ENCODE measurements at regions not wholly inside any gene's neighbourhood (a gene's known extent, or its start where the extent isn't known, plus 50 kb on each side); places are given as distances from the start of the nearest gene placed in this dataset.

DNA sequence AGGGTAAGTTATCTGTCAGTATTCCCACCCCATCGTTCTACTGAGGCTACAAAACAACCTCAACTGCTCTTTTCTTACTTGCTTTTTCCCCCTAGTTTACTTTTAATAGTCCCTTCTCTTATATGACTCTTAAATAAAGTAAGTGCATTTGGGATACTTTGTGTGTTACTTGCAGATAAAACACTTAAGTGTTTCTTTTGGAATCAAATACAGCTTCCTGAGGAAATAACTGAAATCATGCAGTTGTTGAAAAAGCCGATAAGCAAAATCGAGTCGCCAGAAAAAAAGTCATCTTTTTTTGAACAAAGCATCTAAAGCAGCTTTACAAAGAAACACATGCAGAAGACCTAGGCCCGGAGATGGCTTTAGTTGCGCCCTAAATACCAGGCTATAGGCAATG lies 53.5 kb upstream of the EPB41L4A start:
- no peak overlapping the region for H3K4me3 ChIP-seq (ENCODE audit: low read depth, poor library complexity, severe bottlenecking)
- intact Hi-C loops (cut with DNase I; ENCODE audit: low total_unique reads), result no loop called here
- DNase-seq (ENCODE audit: low spot score in 2 of 2), result no peak
- 71 to 79% methylated on average over 6 of the region's 6 CpGs for WGBS, 2 donors
- TF ChIP-seq POLR2A (IDR thresholded peaks at IDR 0.05), result no peak
- TF ChIP-seq, protein P1, sequence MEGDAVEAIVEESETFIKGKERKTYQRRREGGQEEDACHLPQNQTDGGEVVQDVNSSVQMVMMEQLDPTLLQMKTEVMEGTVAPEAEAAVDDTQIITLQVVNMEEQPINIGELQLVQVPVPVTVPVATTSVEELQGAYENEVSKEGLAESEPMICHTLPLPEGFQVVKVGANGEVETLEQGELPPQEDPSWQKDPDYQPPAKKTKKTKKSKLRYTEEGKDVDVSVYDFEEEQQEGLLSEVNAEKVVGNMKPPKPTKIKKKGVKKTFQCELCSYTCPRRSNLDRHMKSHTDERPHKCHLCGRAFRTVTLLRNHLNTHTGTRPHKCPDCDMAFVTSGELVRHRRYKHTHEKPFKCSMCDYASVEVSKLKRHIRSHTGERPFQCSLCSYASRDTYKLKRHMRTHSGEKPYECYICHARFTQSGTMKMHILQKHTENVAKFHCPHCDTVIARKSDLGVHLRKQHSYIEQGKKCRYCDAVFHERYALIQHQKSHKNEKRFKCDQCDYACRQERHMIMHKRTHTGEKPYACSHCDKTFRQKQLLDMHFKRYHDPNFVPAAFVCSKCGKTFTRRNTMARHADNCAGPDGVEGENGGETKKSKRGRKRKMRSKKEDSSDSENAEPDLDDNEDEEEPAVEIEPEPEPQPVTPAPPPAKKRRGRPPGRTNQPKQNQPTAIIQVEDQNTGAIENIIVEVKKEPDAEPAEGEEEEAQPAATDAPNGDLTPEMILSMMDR (IDR thresholded peaks at IDR 0.05), result no peak

- TF ChIP-seq, protein P1 (IDR thresholded peaks at IDR 0.05), result no peak
- TF ChIP-seq POLR2A (IDR thresholded peaks at IDR 0.05), result no peak
- H3K4me3 ChIP-seq (ENCODE audit: low read depth, poor library complexity, severe bottlenecking), result no peak overlapping the region
- intact Hi-C loops (cut with DNase I; ENCODE audit: low total_unique reads), result no loop called here
- no peak for DNase-seq (ENCODE audit: low spot score in 2 of 2)
- WGBS, 2 donors, result 66 to 76% methylated on average over 5 of the region's 5 CpGs
Observed at GRCh38 chr5:112473989-112474388, 54.9 kb upstream of the EPB41L4A start.

DNA sequence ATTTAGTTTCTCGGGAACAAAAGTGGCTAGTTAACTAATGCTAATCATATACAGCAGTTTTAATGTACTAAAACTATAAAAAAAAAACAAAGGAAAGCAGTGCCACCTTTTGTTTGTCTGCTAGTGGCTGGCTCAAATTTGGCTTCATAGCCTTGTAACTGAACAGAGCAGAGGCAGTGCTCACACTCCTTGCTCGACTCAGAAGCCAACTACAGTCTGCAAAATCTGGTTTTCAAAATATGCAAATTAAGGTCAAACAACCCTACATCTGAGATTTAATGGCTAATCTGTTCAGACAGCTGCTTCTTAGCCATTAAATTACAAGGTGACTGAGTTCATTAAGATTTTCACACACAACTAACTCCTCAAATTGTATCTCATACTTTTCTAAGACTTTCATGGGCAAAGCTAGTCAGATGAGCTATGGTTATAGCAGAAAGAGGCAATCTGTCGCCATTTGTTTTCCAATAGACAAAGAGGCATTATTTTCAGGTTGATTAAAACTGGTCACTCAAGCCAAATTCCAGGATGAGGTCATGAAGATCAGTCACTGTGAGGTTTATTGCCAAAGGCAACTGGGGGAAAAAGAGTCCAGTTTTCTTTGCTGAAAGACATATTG lies 56.8 kb upstream of the EPB41L4A start:
- no peak overlapping the region for H3K4me3 ChIP-seq (ENCODE audit: low read depth, poor library complexity, severe bottlenecking)
- no peak for TF ChIP-seq POLR2A (IDR thresholded peaks at IDR 0.05)
- TF ChIP-seq, protein P1 (IDR thresholded peaks at IDR 0.05), result no peak
- intact Hi-C loops (cut with DNase I; ENCODE audit: low total_unique reads), result no loop called here
- 70 to 75% methylated on average over 3 of the region's 3 CpGs for WGBS, 2 donors
- DNase-seq (ENCODE audit: low spot score in 2 of 2), result no peak

DNA sequence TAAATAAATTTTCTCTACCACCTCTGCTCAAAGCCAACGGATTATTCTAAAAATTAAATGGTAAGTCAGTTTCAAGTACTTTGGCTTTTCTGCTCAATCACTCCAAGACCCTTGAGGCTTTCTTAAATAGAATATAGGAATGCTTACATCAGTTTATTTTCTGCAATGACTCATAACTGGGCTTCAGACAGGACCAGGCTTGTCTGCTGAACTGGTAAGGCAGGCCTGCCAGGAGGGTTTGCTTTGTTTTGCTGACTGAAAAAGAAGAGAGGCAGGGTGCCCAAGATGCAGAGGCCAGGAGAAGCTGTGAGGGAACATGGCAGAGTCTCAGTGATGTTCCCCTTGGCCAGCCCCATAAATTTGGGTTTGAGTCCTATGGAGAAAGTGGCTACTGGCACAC lies 60.3 kb upstream of the EPB41L4A start:
- DNase-seq (ENCODE audit: low spot score in 2 of 2), result peak in 1 of 2 donors; percentile 29
- TF ChIP-seq POLR2A (IDR thresholded peaks at IDR 0.05), result no peak
- TF ChIP-seq, protein P1 (IDR thresholded peaks at IDR 0.05), result no peak
- no peak overlapping the region for H3K4me3 ChIP-seq (ENCODE audit: low read depth, poor library complexity, severe bottlenecking)
- intact Hi-C loops (cut with DNase I; ENCODE audit: low total_unique reads), result no loop called here
- WGBS, 2 donors, result 59 to 60% methylated on average over 1 of the region's 1 CpG

- no peak for TF ChIP-seq POLR2A (IDR thresholded peaks at IDR 0.05)
- TF ChIP-seq, protein P1 (IDR thresholded peaks at IDR 0.05), result no peak
- intact Hi-C loops (cut with DNase I; ENCODE audit: low total_unique reads), result no loop called here
- no peak for DNase-seq (ENCODE audit: low spot score in 2 of 2)
- no peak overlapping the region for H3K4me3 ChIP-seq (ENCODE audit: low read depth, poor library complexity, severe bottlenecking)
Observed at GRCh38 chr5:112480501-112480900, 61.4 kb upstream of the EPB41L4A start.

DNA sequence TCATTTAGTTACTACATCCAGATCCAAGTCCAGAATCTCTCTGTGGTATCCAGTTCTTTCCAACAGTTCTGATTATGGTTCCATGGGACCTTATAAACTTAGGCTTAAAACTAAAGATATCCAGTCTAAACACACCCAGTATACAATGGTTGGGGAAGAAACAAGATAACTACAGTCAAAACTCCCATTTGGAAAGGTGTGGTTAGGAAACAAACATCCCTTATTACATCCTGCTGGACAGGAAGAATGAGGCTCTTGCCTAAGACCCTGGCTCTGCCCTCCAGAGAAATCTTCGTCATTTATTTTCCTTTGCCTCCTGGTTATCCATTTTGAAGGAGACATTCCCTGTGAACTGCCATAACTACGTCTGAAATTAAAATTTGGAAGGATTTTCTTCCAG lies 64.6 kb upstream of the EPB41L4A start:
- 76 to 83% methylated on average over 2 of the region's 2 CpGs for whole genome bisulfite sequencing, 2 donors
- DNase-seq (ENCODE audit: low spot score in 2 of 2), result no peak
- H3K4me3 ChIP-seq (ENCODE audit: low read depth, poor library complexity, severe bottlenecking), result no peak overlapping the region
- intact Hi-C loops (cut with DNase I; ENCODE audit: low total_unique reads), result no loop called here
- no peak for TF ChIP-seq POLR2A (IDR thresholded peaks at IDR 0.05)
- TF ChIP-seq, protein P1 (IDR thresholded peaks at IDR 0.05), result no peak
